ENCODE measurements at regions not wholly inside any gene's neighbourhood (a gene's known extent, or its start where the extent isn't known, plus 50 kb on each side); places are given as distances from the start of the nearest gene placed in this dataset.

DNA sequence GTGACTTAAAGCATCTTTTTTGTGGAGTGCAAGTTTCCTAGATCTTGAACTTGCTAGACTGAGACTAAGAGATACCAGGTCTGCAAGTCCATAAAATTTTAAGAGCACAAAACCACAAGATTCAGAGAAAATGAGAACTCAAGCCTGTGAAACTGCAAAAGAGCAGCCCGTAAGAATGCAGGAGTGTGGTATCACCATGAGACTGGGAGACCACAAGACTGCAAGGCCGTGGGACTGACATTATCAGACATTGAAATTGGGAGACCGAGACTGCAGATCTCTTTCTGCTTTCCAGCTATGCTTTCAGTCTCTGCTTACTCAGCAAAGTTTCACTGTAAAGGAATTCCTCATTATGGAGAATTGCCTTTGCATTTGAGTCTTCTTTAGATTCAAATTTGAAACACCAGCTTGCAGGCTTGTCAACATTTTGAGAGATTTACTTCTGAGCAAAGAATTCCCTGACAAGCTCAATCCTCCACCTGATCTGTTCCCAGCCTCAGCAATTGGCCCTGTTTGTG, 621.2 kb downstream of the KCNA4 start:
- no peaks in the 10 kb centered on the region for H3K36me3 ChIP-seq (ENCODE audit: insufficient read depth, low read length)
- no peak for TF ChIP-seq EZH2phosphoT487 (IDR thresholded peaks at IDR 0.05; ENCODE audit: borderline replicate concordance)
- no peak for TF ChIP-seq CTCF (conservative IDR thresholded peaks at IDR 0.05; ENCODE audit: low read length)
- H3K4me3 ChIP-seq (ENCODE audit: low read length, poor library complexity, severe bottlenecking), result no peak overlapping the region
- H3K9me2 ChIP-seq (replicated peaks; ENCODE audit: low read depth, low read length), result no peaks in the 10 kb centered on the region
- no peak overlapping the region for H2AFZ ChIP-seq (ENCODE audit: low read length)
- H3K79me2 ChIP-seq (ENCODE audit: insufficient read depth, low read length), result no peaks in the 10 kb centered on the region
- H3K27me3 ChIP-seq (ENCODE audit: insufficient read depth, low read length, poor library complexity, severe bottlenecking), result no peaks in the 10 kb centered on the region
- no peaks in the 10 kb centered on the region for H4K20me1 ChIP-seq (ENCODE audit: insufficient read depth, low read length, poor library complexity, severe bottlenecking)
- H3K9ac ChIP-seq (ENCODE audit: low read depth, low read length, poor library complexity, severe bottlenecking), result no peak overlapping the region
- no peaks in the 10 kb centered on the region for H3K9me3 ChIP-seq (ENCODE audit: insufficient read depth, low read depth, low read length)
- H3K4me1 ChIP-seq (ENCODE audit: insufficient read depth, low read length, poor library complexity, severe bottlenecking), result no peaks in the 10 kb centered on the region
- no peak overlapping the region for H3K4me2 ChIP-seq (ENCODE audit: low read depth, low read length, poor library complexity, severe bottlenecking)
- H3F3A ChIP-seq (ENCODE audit: low read depth), result no peaks in the 10 kb centered on the region

- Histone ChIP-seq H3K79me2 (ENCODE audit: insufficient read depth, low read length) (no peaks in the 10 kb centered on the region), H3K36me3 (ENCODE audit: insufficient read depth, low read length) (no peaks in the 10 kb centered on the region), H3F3A (ENCODE audit: low read depth) (no peaks in the 10 kb centered on the region), H3K9me3 (ENCODE audit: insufficient read depth, low read depth, low read length) (no peaks in the 10 kb centered on the region), H3K4me2 (ENCODE audit: low read depth, low read length, poor library complexity, severe bottlenecking) (no peak overlapping the region), H3K27me3 (ENCODE audit: insufficient read depth, low read length, poor library complexity, severe bottlenecking) (no peaks in the 10 kb centered on the region), H3K9me2 (replicated peaks; ENCODE audit: low read depth, low read length) (no peaks in the 10 kb centered on the region), H3K4me3 (ENCODE audit: low read length, poor library complexity, severe bottlenecking) (no peak overlapping the region), H3K9ac (ENCODE audit: low read depth, low read length, poor library complexity, severe bottlenecking) (no peak overlapping the region), H3K4me1 (ENCODE audit: insufficient read depth, low read length, poor library complexity, severe bottlenecking) (no peaks in the 10 kb centered on the region), H4K20me1 (ENCODE audit: insufficient read depth, low read length, poor library complexity, severe bottlenecking) (no peaks in the 10 kb centered on the region), H2AFZ (ENCODE audit: low read length) (no peak overlapping the region)
- TF ChIP-seq CTCF (conservative IDR thresholded peaks at IDR 0.05; ENCODE audit: low read length) (no peak), EZH2phosphoT487 (IDR thresholded peaks at IDR 0.05; ENCODE audit: borderline replicate concordance) (no peak)
Observed at GRCh38 chr11:29389793-29390192, 627.0 kb downstream of the KCNA4 start.

DNA sequence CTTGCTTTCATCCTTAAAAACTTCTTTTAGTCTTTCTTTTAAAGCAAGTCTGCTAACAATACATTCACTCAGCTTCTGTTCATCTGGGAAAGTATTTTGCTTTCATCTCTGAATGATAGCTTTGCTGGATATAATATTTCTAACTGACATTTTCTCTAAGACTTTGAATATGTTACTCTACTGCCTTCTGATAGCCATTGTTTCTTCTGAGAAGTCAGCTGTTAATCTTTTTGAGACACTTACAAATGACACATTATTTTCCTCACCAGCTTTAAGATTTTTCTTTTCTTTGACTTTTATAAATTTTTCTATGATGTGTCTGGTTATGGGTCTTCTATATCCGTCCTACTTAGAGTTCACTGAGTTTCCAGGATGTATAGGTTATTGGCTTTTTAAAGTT, 643.1 kb downstream of the KCNA4 start:
- no peaks in the 10 kb centered on the region for H3K4me1 ChIP-seq (ENCODE audit: insufficient read depth, low read length, poor library complexity, severe bottlenecking)
- H3F3A ChIP-seq (ENCODE audit: low read depth), result no peaks in the 10 kb centered on the region
- no peaks in the 10 kb centered on the region for H3K9me3 ChIP-seq (ENCODE audit: insufficient read depth, low read depth, low read length)
- H3K9ac ChIP-seq (ENCODE audit: low read depth, low read length, poor library complexity, severe bottlenecking), result no peak overlapping the region
- H3K4me2 ChIP-seq (ENCODE audit: low read depth, low read length, poor library complexity, severe bottlenecking), result no peak overlapping the region
- H3K4me3 ChIP-seq (ENCODE audit: low read length, poor library complexity, severe bottlenecking), result no peak overlapping the region
- no peak overlapping the region for H2AFZ ChIP-seq (ENCODE audit: low read length)
- H3K27me3 ChIP-seq (ENCODE audit: insufficient read depth, low read length, poor library complexity, severe bottlenecking), result no peaks in the 10 kb centered on the region
- H3K9me2 ChIP-seq (replicated peaks; ENCODE audit: low read depth, low read length), result no peaks in the 10 kb centered on the region
- no peaks in the 10 kb centered on the region for H4K20me1 ChIP-seq (ENCODE audit: insufficient read depth, low read length, poor library complexity, severe bottlenecking)
- no peaks in the 10 kb centered on the region for H3K79me2 ChIP-seq (ENCODE audit: insufficient read depth, low read length)
- no peaks in the 10 kb centered on the region for H3K36me3 ChIP-seq (ENCODE audit: insufficient read depth, low read length)
- TF ChIP-seq CTCF (conservative IDR thresholded peaks at IDR 0.05; ENCODE audit: low read length) (no peak), EZH2phosphoT487 (IDR thresholded peaks at IDR 0.05; ENCODE audit: borderline replicate concordance) (no peak)

Data from Loucy (cell line).